Thoracic aorta (tissue), 2 donors: ENCODE measurements at regions not wholly inside any gene's neighbourhood (a gene's known extent, or its start where the extent isn't known, plus 50 kb on each side); places are given as distances from the start of the nearest gene placed in this dataset.

Experiments used
- ATAC-seq: fragments of 150-250 bp; one replicate; pipeline ENCODE4 v1.8.0; 2017; ENCODE audit warnings: low read depth; ENCODE audit not compliant: insufficient number of reproducible peaks, low FRiP score
- DNase-seq: peaks from one replicate; pipeline ENCODE4 v3.0.0-alpha.2; 2020; ENCODE audit warnings: low spot score
- H3K27ac ChIP-seq, 2 donors: fragments of 200-600 bp; sonication (generic); 1 replicate in 1 of 2; 2 replicates in 1 of 2; pipeline ENCODE4 v1.5.1; 2016; ENCODE audit warnings: mild to moderate bottlenecking in 2 of 2, moderate library complexity in 2 of 2
- H3K27me3 ChIP-seq: fragments of 200-600 bp; sonication (generic); replicated peaks from 2 replicates; pipeline ENCODE4 v1.6.0; 2016; ENCODE audit warnings: mild to moderate bottlenecking; ENCODE audit not compliant: insufficient read depth
- H3K36me3 ChIP-seq: fragments of 200-600 bp; sonication (generic); one replicate; pipeline ENCODE4 v1.5.1; 2016
- H3K4me1 ChIP-seq, 2 donors: fragments of 200-600 bp; sonication (generic); 1 replicate in 1 of 2; 2 replicates in 1 of 2; pipeline versions ENCODE4 v1.5.1 to v1.6.0; 2016; ENCODE audit warnings: low read depth in 2 of 2, mild to moderate bottlenecking in 1 of 2; ENCODE audit not compliant: control insufficient read depth in 1 of 2
- H3K4me3 ChIP-seq: fragments of 200-600 bp; sonication (generic); 2 replicates; pipeline ENCODE4 v1.5.1; 2016; ENCODE audit warnings: mild to moderate bottlenecking
- H3K9me3 ChIP-seq: fragments of 200-600 bp; sonication (generic); 2 replicates; pipeline ENCODE4 v1.5.1; 2016
- CTCF ChIP-seq: fragments of 200-600 bp; sonication (generic); IDR thresholded peaks from one replicate; pipeline ENCODE4 v1.5.1; 2019; ENCODE audit warnings: antibody characterized with exemption

DNA sequence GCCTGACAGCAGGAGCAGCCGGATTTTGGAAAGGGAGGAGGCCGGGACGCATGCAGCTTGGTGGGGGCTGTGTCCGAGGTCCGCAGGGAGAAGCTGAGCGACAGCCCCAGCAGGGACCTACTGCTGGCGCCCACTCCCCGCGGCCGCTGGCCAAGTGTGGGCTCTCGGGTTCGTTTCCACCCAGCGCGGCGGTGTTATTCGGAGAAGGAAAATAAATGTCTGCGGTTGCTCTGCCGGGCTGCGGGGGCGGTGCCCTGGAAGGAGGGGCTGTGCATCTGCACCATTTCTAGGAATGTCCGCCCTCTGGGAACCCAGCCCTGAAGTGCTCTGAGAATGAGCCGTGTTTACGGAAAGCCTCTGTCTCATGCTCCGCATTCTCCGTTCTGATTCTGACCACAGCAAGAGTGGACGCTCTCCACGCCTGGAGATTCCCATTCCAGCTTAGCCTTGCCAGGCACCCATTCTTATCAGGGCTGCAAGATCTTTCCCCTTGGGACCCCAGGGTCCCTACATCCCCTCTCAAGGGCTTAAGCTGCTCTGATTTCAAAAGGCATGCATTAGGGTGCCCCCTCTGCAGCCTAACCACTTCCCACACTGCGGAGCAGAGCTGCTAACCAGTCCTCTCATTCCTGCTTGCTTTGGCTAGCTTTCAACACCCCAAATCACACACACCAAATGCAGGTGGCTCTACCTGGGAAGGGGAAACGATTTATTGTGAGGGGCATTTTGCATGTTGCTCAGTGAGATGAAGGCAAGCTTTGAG, 256.6 kb upstream of the GLI3 start:
- H3K27me3 ChIP-seq, result no peaks in the 10 kb centered on the region
- DNase-seq (peak; percentile 41), ATAC-seq (peak; percentile 71)
- no peaks in the 10 kb centered on the region for H3K9me3 ChIP-seq
- no peaks in the 10 kb centered on the region for H3K36me3 ChIP-seq
- no peak overlapping the region for H3K27ac ChIP-seq
- H3K4me1 ChIP-seq, result peaks cover 7 to 9% of the 10 kb centered on the region in 2 donors
- peak overlapping the region; percentile 71 for H3K4me3 ChIP-seq
- TF ChIP-seq CTCF, result no peak

GRCh38 chr7:42492920-42493319, 255.9 kb upstream of the GLI3 start:
- H3K27me3 ChIP-seq, result no peaks in the 10 kb centered on the region
- peaks cover 7 to 9% of the 10 kb centered on the region in 2 donors for H3K4me1 ChIP-seq
- DNase-seq (no peak), ATAC-seq (no peak)
- H3K9me3 ChIP-seq, result no peaks in the 10 kb centered on the region
- no peak for TF ChIP-seq CTCF
- H3K27ac ChIP-seq, result no peak overlapping the region
- peak overlapping the region; percentile 71 for H3K4me3 ChIP-seq
- no peaks in the 10 kb centered on the region for H3K36me3 ChIP-seq

DNA sequence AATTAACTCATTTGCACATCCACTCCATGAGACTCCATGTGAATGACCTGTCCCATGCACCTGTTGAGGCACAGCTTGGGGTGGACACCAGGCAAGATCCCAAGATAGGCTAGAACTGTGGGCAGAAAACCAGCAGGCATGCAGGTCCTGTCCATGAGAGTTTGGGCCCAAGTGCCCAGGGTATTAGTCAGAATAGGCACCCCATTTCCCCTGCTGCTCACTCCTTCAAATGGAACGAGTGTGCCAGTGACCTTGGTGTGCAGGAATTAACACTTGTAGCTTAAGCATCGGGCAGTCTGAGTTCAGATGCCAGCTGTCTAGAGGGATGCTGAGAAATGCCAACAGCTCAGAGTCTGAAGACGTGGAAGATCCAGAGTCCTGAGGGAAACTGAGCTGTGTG, 254.1 kb upstream of the GLI3 start:
- no peak overlapping the region for H3K27ac ChIP-seq
- peaks cover 7 to 9% of the 10 kb centered on the region in 2 donors for H3K4me1 ChIP-seq
- no peaks in the 10 kb centered on the region for H3K36me3 ChIP-seq
- no peaks in the 10 kb centered on the region for H3K27me3 ChIP-seq
- no peak overlapping the region for H3K4me3 ChIP-seq
- no peak for TF ChIP-seq CTCF
- ATAC-seq (no peak), DNase-seq (no peak)
- H3K9me3 ChIP-seq, result no peaks in the 10 kb centered on the region

DNA sequence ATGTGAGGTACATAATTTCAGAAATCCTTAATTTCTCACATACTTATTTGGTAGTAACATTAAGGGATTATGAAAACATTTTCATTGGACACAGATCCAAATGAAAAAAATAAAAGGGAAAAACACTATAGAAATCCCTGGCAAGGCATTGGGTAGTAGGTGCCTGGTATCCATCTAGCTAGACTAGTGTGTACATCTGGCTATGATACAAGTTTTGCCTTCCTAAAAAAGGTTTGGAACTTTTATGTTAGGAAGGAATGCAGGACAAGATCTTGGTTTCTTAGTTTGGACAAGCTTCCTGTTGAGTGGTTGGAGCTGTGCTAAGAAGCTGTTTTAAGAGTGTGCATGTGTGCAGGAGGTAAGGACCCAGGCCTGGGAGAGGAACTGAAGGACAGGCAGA, 252.3 kb upstream of the GLI3 start:
- Histone ChIP-seq H3K9me3 (no peaks in the 10 kb centered on the region), H3K27ac (no peak overlapping the region), H3K4me3 (no peak overlapping the region), H3K4me1 (peaks cover 4 to 7% of the 10 kb centered on the region in 2 donors), H3K27me3 (no peaks in the 10 kb centered on the region), H3K36me3 (no peaks in the 10 kb centered on the region)
- TF ChIP-seq CTCF, result no peak
- DNase-seq, result no peak
- no peak for ATAC-seq

GRCh38 chr7:42485301-42485766, 248.3 kb upstream of the GLI3 start:
- H3K36me3 ChIP-seq, result no peaks in the 10 kb centered on the region
- no peaks in the 10 kb centered on the region for H3K4me1 ChIP-seq
- H3K4me3 ChIP-seq, result no peak overlapping the region
- H3K9me3 ChIP-seq, result no peaks in the 10 kb centered on the region
- no peak for DNase-seq
- ATAC-seq, result no peak
- no peak overlapping the region for H3K27ac ChIP-seq
- no peaks in the 10 kb centered on the region for H3K27me3 ChIP-seq
- TF ChIP-seq CTCF, result no peak
